Naive thymus-derived CD8-positive, alpha-beta T cell (primary cell): ENCODE measurements at regions not wholly inside any gene's neighbourhood (a gene's known extent, or its start where the extent isn't known, plus 50 kb on each side); places are given as distances from the start of the nearest gene placed in this dataset.

Source experiments
- ATAC-seq, 2 donors: fragments of 150-1000 bp; cut with Tn5 transposase in 1 of 2; sonication (Bioruptor Pico), chemical (Tn5 transposase) in 1 of 2; 1 replicate in 1 of 2; 2 replicates in 1 of 2; pipeline ENCODE4 v1.10.0; 2021; ENCODE audit warnings: mild to moderate bottlenecking in 2 of 2, moderate library complexity in 2 of 2
- POLR2A ChIA-PET: fragments of 350-600 bp; sonication (Branson Sonifier 250); formaldehyde crosslinking; loops from one replicate; lab custom pipeline; 2021; ENCODE audit warnings: antibody characterized with exemption; lab: Charles Lee
- DNase-seq, 10 donors: peaks; one replicate each; pipeline versions ENCODE4 v3.0.0 to v3.0.0-alpha.2; 2020 to 2022
- H3K27ac Mint-ChIP-seq, 10 donors: one replicate each; pipeline ENCODE4 v1.8.0; 2020 to 2022; ENCODE audit warnings: mild to moderate bottlenecking in 10 of 10, mixed read lengths in 10 of 10, moderate library complexity in 4 of 10, inconsistent platforms in 1 of 10
- H3K27me3 Mint-ChIP-seq, 5 donors: one replicate each; pipeline ENCODE4 v1.8.0; 2021 to 2022; ENCODE audit warnings: mixed read lengths in 5 of 5
- H3K36me3 Mint-ChIP-seq, 3 donors: one replicate each; pipeline ENCODE4 v1.8.0; 2020 to 2022; ENCODE audit warnings: mixed read lengths in 3 of 3, mild to moderate bottlenecking in 2 of 3, inconsistent platforms in 1 of 3
- H3K4me1 Mint-ChIP-seq, 4 donors: one replicate each; pipeline ENCODE4 v1.8.0; 2021 to 2022; ENCODE audit warnings: mixed read lengths in 4 of 4
- H3K4me3 Mint-ChIP-seq, 10 donors: one replicate each; pipeline ENCODE4 v1.8.0; 2020 to 2022; ENCODE audit warnings: mild to moderate bottlenecking in 10 of 10, mixed read lengths in 10 of 10, moderate library complexity in 6 of 10, inconsistent platforms in 1 of 10
- H3K9me3 Mint-ChIP-seq, 9 donors: one replicate each; pipeline ENCODE4 v1.8.0; 2020 to 2022; ENCODE audit warnings: mixed read lengths in 9 of 9, mild to moderate bottlenecking in 3 of 9, inconsistent platforms in 1 of 9, moderate library complexity in 1 of 9

GRCh38 chr13:84413016-84413415 is 530.7 kb upstream of the SLITRK1 start:
- H3K4me1 Mint-ChIP-seq = no peaks in the 10 kb centered on the region
- H3K36me3 Mint-ChIP-seq = no peaks in the 10 kb centered on the region
- no peak overlapping the region for H3K4me3 Mint-ChIP-seq
- ATAC-seq (no peak), DNase-seq (no peak)
- H3K27ac Mint-ChIP-seq = no peak overlapping the region
- POLR2A ChIA-PET = no interaction called here
- H3K27me3 Mint-ChIP-seq = peaks cover 0 to 2% (median 0%) of the 10 kb centered on the region in 5 donors
- peaks cover 0 to 13% (median 0%) of the 10 kb centered on the region in 9 donors for H3K9me3 Mint-ChIP-seq

GRCh38 chr13:84405286-84405685 is 523.0 kb upstream of the SLITRK1 start:
- Mint-ChIP-seq H3K36me3 (no peaks in the 10 kb centered on the region), H3K9me3 (peaks cover 0 to 19% (median 3%) of the 10 kb centered on the region in 9 donors), H3K27ac (no peak overlapping the region), H3K4me3 (no peak overlapping the region), H3K4me1 (no peaks in the 10 kb centered on the region), H3K27me3 (peaks cover 0 to 2% (median 0%) of the 10 kb centered on the region in 5 donors)
- ATAC-seq = no peak
- no peak for DNase-seq
- POLR2A ChIA-PET = no interaction called here

GRCh38 chr13:84400706-84401105 is 518.4 kb upstream of the SLITRK1 start:
- POLR2A ChIA-PET = no interaction called here
- H3K4me1 Mint-ChIP-seq = no peaks in the 10 kb centered on the region
- H3K36me3 Mint-ChIP-seq = peaks cover 0 to 4% (median 0%) of the 10 kb centered on the region in 3 donors

GRCh38 chr13:84399320-84400085 is 517.2 kb upstream of the SLITRK1 start:
- no peak overlapping the region for H3K4me3 Mint-ChIP-seq
- no peak for ATAC-seq
- H3K27me3 Mint-ChIP-seq = no peaks in the 10 kb centered on the region
- peaks cover 0 to 22% (median 8%) of the 10 kb centered on the region in 9 donors for H3K9me3 Mint-ChIP-seq
- peak in 1 of 10 donors; percentile 4 for DNase-seq
- H3K27ac Mint-ChIP-seq = no peak overlapping the region
- H3K4me1 Mint-ChIP-seq = no peaks in the 10 kb centered on the region
- peaks cover 0 to 4% (median 0%) of the 10 kb centered on the region in 3 donors for H3K36me3 Mint-ChIP-seq
- POLR2A ChIA-PET = no interaction called here

More at GRCh38 chr13:84400706-84401105, 518.4 kb upstream of the SLITRK1 start:
- no peak overlapping the region for H3K4me3 Mint-ChIP-seq
- H3K27me3 Mint-ChIP-seq = no peaks in the 10 kb centered on the region
- DNase-seq (no peak), ATAC-seq (no peak)
- H3K9me3 Mint-ChIP-seq = peaks cover 0 to 20% (median 8%) of the 10 kb centered on the region in 9 donors
- no peak overlapping the region for H3K27ac Mint-ChIP-seq

GRCh38 chr13:84393981-84394625 is 511.8 kb upstream of the SLITRK1 start:
- Mint-ChIP-seq H3K4me3 (no peak overlapping the region), H3K27ac (no peak overlapping the region), H3K9me3 (peaks cover 7 to 42% (median 26%) of the 10 kb centered on the region in 9 donors), H3K4me1 (no peaks in the 10 kb centered on the region), H3K27me3 (no peaks in the 10 kb centered on the region), H3K36me3 (peaks cover 0 to 7% (median 0%) of the 10 kb centered on the region in 3 donors)
- POLR2A ChIA-PET = no interaction called here
- ATAC-seq = no peak
- DNase-seq = no peak

GRCh38 chr13:84380866-84381265 is 498.6 kb upstream of the SLITRK1 start:
- Mint-ChIP-seq H3K9me3 (peaks cover 2 to 25% (median 9%) of the 10 kb centered on the region in 9 donors), H3K36me3 (peaks cover 0 to 5% (median 0%) of the 10 kb centered on the region in 3 donors), H3K4me1 (no peaks in the 10 kb centered on the region), H3K27ac (no peak overlapping the region), H3K27me3 (peaks cover 0 to 2% (median 0%) of the 10 kb centered on the region in 5 donors), H3K4me3 (no peak overlapping the region)
- ATAC-seq = no peak
- DNase-seq = no peak
- POLR2A ChIA-PET = no interaction called here

- Mint-ChIP-seq H3K27me3 (peaks cover 0 to 2% (median 0%) of the 10 kb centered on the region in 5 donors), H3K27ac (no peak overlapping the region), H3K9me3 (peaks cover 0 to 3% (median 0%) of the 10 kb centered on the region in 9 donors), H3K36me3 (no peaks in the 10 kb centered on the region), H3K4me3 (no peak overlapping the region), H3K4me1 (no peaks in the 10 kb centered on the region)
- POLR2A ChIA-PET = interaction anchor here (0.6 kb wide), 1 partner anchor 963 kb away, joined by 3 read pairs; no protein-coding TSS in a partner anchor
- ATAC-seq (no peak), DNase-seq (no peak)
Observed at GRCh38 chr13:84377106-84377505, 494.8 kb upstream of the SLITRK1 start.

- Mint-ChIP-seq H3K27ac (no peak overlapping the region), H3K36me3 (no peaks in the 10 kb centered on the region), H3K4me1 (no peaks in the 10 kb centered on the region), H3K4me3 (no peak overlapping the region), H3K27me3 (no peaks in the 10 kb centered on the region), H3K9me3 (peaks cover 0 to 8% (median 0%) of the 10 kb centered on the region in 9 donors)
- no peak for DNase-seq
- no peak for ATAC-seq
- POLR2A ChIA-PET = no interaction called here
Observed at GRCh38 chr13:84366506-84366905, 484.2 kb upstream of the SLITRK1 start.

- POLR2A ChIA-PET = no interaction called here
- H3K27ac Mint-ChIP-seq = no peak overlapping the region
- H3K27me3 Mint-ChIP-seq = no peaks in the 10 kb centered on the region
- ATAC-seq = no peak
- peaks cover 0 to 4% (median 0%) of the 10 kb centered on the region in 9 donors for H3K9me3 Mint-ChIP-seq
- no peaks in the 10 kb centered on the region for H3K4me1 Mint-ChIP-seq
- no peak for DNase-seq
- no peak overlapping the region for H3K4me3 Mint-ChIP-seq
- H3K36me3 Mint-ChIP-seq = no peaks in the 10 kb centered on the region
Observed at GRCh38 chr13:84362777-84363176, 480.5 kb upstream of the SLITRK1 start.

GRCh38 chr13:84360822-84361221 is 478.5 kb upstream of the SLITRK1 start:
- ATAC-seq = no peak
- H3K4me3 Mint-ChIP-seq = no peak overlapping the region
- no peaks in the 10 kb centered on the region for H3K9me3 Mint-ChIP-seq
- H3K4me1 Mint-ChIP-seq = no peaks in the 10 kb centered on the region
- no peak overlapping the region for H3K27ac Mint-ChIP-seq
- POLR2A ChIA-PET = no interaction called here
- no peaks in the 10 kb centered on the region for H3K27me3 Mint-ChIP-seq
- no peak for DNase-seq
- H3K36me3 Mint-ChIP-seq = no peaks in the 10 kb centered on the region

- no peaks in the 10 kb centered on the region for H3K9me3 Mint-ChIP-seq
- no peak overlapping the region for H3K4me3 Mint-ChIP-seq
- ATAC-seq (no peak), DNase-seq (no peak)
- no peak overlapping the region for H3K27ac Mint-ChIP-seq
- POLR2A ChIA-PET = no interaction called here
- no peaks in the 10 kb centered on the region for H3K27me3 Mint-ChIP-seq
- no peaks in the 10 kb centered on the region for H3K36me3 Mint-ChIP-seq
- no peaks in the 10 kb centered on the region for H3K4me1 Mint-ChIP-seq
Observed at GRCh38 chr13:84358601-84359000, 476.3 kb upstream of the SLITRK1 start.

- no peak overlapping the region for H3K4me3 Mint-ChIP-seq
- H3K27me3 Mint-ChIP-seq = no peaks in the 10 kb centered on the region
- H3K27ac Mint-ChIP-seq = no peak overlapping the region
- H3K4me1 Mint-ChIP-seq = no peaks in the 10 kb centered on the region
- no peak for DNase-seq
- POLR2A ChIA-PET = no interaction called here
- no peak for ATAC-seq
- H3K36me3 Mint-ChIP-seq = no peaks in the 10 kb centered on the region
- H3K9me3 Mint-ChIP-seq = no peaks in the 10 kb centered on the region
Observed at GRCh38 chr13:84352946-84353345, 470.7 kb upstream of the SLITRK1 start.

- ATAC-seq (no peak), DNase-seq (no peak)
- no peak overlapping the region for H3K4me3 Mint-ChIP-seq
- H3K36me3 Mint-ChIP-seq = no peaks in the 10 kb centered on the region
- peaks cover 0 to 11% (median 0%) of the 10 kb centered on the region in 9 donors for H3K9me3 Mint-ChIP-seq
- H3K27ac Mint-ChIP-seq = no peak overlapping the region
- POLR2A ChIA-PET = no interaction called here
- H3K4me1 Mint-ChIP-seq = no peaks in the 10 kb centered on the region
- no peaks in the 10 kb centered on the region for H3K27me3 Mint-ChIP-seq
Observed at GRCh38 chr13:84339456-84339855, 457.2 kb upstream of the SLITRK1 start.
